ENCODE measurements at regions not wholly inside any gene's neighbourhood (a gene's known extent, or its start where the extent isn't known, plus 50 kb on each side); places are given as distances from the start of the nearest gene placed in this dataset.

DNA sequence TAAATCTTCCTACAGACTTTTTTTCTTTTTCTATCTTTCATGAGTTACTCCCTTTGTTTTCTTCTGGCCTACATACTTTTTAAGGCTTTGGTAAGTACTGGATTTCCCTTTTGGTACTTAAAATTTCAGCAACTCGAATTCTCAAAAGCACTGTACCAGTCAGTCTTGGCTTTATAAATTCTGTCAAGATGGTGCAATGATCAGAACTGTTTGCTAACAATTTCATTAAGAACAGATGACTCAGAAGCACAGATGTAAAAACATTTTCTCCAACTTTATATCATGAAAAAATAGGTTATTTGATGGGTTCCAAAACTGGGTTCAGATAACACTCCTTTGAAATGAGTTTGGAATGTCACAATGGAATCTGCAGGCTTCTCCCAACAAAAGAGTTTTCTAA is 1961.8 kb upstream of the FLRT2 start:
- Histone ChIP-seq H3K36me3 (ENCODE audit: insufficient read depth, low read length) (no peaks in the 10 kb centered on the region), H3K9ac (ENCODE audit: low read length) (no peak overlapping the region), H3K27ac (ENCODE audit: low read length) (no peak overlapping the region), H3K4me2 (ENCODE audit: low read length) (no peak overlapping the region), H3K27me3 (ENCODE audit: insufficient read depth, low read depth, low read length) (no peaks in the 10 kb centered on the region), H3K4me3 (ENCODE audit: low read length) (no peak overlapping the region), H2AFZ (ENCODE audit: low read depth, low read length) (no peak overlapping the region), H3K9me3 (ENCODE audit: low read length) (no peaks in the 10 kb centered on the region), H3F3A (ENCODE audit: insufficient read depth, low read length, poor library complexity, severe bottlenecking) (no peaks in the 10 kb centered on the region), H3K9me2 (ENCODE audit: insufficient read depth, low read length) (no peaks in the 10 kb centered on the region), H3K79me2 (replicated peaks; ENCODE audit: insufficient read depth, low read length) (no peaks in the 10 kb centered on the region), H4K20me1 (ENCODE audit: insufficient read depth) (no peaks in the 10 kb centered on the region)
- TF ChIP-seq, protein P1, sequence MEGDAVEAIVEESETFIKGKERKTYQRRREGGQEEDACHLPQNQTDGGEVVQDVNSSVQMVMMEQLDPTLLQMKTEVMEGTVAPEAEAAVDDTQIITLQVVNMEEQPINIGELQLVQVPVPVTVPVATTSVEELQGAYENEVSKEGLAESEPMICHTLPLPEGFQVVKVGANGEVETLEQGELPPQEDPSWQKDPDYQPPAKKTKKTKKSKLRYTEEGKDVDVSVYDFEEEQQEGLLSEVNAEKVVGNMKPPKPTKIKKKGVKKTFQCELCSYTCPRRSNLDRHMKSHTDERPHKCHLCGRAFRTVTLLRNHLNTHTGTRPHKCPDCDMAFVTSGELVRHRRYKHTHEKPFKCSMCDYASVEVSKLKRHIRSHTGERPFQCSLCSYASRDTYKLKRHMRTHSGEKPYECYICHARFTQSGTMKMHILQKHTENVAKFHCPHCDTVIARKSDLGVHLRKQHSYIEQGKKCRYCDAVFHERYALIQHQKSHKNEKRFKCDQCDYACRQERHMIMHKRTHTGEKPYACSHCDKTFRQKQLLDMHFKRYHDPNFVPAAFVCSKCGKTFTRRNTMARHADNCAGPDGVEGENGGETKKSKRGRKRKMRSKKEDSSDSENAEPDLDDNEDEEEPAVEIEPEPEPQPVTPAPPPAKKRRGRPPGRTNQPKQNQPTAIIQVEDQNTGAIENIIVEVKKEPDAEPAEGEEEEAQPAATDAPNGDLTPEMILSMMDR (IDR thresholded peaks at IDR 0.05; ENCODE audit: poor library complexity, severe bottlenecking): no peak
- TF ChIP-seq EZH2 (IDR thresholded peaks at IDR 0.05; ENCODE audit: borderline replicate concordance, insufficient read depth, low read length, poor library complexity, severe bottlenecking) (no peak), SMC3 (conservative IDR thresholded peaks at IDR 0.05; ENCODE audit: poor library complexity) (no peak), EP300 (conservative IDR thresholded peaks at IDR 0.05; ENCODE audit: poor library complexity, severe bottlenecking) (no peak), POLR2AphosphoS5 (IDR thresholded peaks at IDR 0.05) (no peak), RAD21 (conservative IDR thresholded peaks at IDR 0.05) (no peak), MXI1 (conservative IDR thresholded peaks at IDR 0.05; ENCODE audit: poor library complexity, severe bottlenecking) (no peak), TAF1 (IDR thresholded peaks at IDR 0.05; ENCODE audit: low read depth) (no peak)
- TF ChIP-seq, protein P2, sequence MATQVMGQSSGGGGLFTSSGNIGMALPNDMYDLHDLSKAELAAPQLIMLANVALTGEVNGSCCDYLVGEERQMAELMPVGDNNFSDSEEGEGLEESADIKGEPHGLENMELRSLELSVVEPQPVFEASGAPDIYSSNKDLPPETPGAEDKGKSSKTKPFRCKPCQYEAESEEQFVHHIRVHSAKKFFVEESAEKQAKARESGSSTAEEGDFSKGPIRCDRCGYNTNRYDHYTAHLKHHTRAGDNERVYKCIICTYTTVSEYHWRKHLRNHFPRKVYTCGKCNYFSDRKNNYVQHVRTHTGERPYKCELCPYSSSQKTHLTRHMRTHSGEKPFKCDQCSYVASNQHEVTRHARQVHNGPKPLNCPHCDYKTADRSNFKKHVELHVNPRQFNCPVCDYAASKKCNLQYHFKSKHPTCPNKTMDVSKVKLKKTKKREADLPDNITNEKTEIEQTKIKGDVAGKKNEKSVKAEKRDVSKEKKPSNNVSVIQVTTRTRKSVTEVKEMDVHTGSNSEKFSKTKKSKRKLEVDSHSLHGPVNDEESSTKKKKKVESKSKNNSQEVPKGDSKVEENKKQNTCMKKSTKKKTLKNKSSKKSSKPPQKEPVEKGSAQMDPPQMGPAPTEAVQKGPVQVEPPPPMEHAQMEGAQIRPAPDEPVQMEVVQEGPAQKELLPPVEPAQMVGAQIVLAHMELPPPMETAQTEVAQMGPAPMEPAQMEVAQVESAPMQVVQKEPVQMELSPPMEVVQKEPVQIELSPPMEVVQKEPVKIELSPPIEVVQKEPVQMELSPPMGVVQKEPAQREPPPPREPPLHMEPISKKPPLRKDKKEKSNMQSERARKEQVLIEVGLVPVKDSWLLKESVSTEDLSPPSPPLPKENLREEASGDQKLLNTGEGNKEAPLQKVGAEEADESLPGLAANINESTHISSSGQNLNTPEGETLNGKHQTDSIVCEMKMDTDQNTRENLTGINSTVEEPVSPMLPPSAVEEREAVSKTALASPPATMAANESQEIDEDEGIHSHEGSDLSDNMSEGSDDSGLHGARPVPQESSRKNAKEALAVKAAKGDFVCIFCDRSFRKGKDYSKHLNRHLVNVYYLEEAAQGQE (IDR thresholded peaks at IDR 0.05; ENCODE audit: borderline replicate concordance): no peak

DNA sequence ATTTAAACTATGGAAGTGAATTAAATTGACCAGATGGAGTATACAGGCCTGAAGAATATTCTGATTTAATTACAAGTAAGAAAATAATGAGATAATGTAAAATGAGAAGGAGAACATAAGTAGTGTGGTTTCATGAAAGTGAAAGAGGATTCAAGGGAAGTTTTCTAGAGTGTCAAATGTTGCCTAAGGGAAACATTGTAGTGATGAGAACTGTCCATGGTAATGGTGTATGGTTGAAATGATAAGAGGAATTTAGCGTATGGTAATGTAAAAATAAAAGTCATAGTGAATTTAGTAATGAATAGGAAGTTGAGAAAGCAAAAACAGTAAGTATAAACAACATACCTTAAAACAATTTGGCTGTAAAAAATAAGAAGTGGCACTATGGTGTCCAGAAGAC is 1954.6 kb upstream of the FLRT2 start:
- Histone ChIP-seq H3K9ac (ENCODE audit: low read length) (no peak overlapping the region), H3K79me2 (replicated peaks; ENCODE audit: insufficient read depth, low read length) (no peaks in the 10 kb centered on the region), H3K9me3 (ENCODE audit: low read length) (no peaks in the 10 kb centered on the region), H3K9me2 (ENCODE audit: insufficient read depth, low read length) (no peaks in the 10 kb centered on the region), H3K27ac (ENCODE audit: low read length) (no peak overlapping the region), H3K27me3 (ENCODE audit: insufficient read depth, low read depth, low read length) (no peaks in the 10 kb centered on the region), H2AFZ (ENCODE audit: low read depth, low read length) (no peak overlapping the region), H3K4me2 (ENCODE audit: low read length) (no peak overlapping the region), H3K4me3 (ENCODE audit: low read length) (no peak overlapping the region), H3F3A (ENCODE audit: insufficient read depth, low read length, poor library complexity, severe bottlenecking) (no peaks in the 10 kb centered on the region), H3K36me3 (ENCODE audit: insufficient read depth, low read length) (no peaks in the 10 kb centered on the region), H4K20me1 (ENCODE audit: insufficient read depth) (no peaks in the 10 kb centered on the region)
- no peak for TF ChIP-seq MXI1 (conservative IDR thresholded peaks at IDR 0.05; ENCODE audit: poor library complexity, severe bottlenecking)
- no peak for TF ChIP-seq TAF1 (IDR thresholded peaks at IDR 0.05; ENCODE audit: low read depth)
- TF ChIP-seq, protein P1 (IDR thresholded peaks at IDR 0.05; ENCODE audit: poor library complexity, severe bottlenecking): no peak
- no peak for TF ChIP-seq RAD21 (conservative IDR thresholded peaks at IDR 0.05)
- no peak for TF ChIP-seq EP300 (conservative IDR thresholded peaks at IDR 0.05; ENCODE audit: poor library complexity, severe bottlenecking)
- TF ChIP-seq SMC3 (conservative IDR thresholded peaks at IDR 0.05; ENCODE audit: poor library complexity): no peak
- TF ChIP-seq POLR2AphosphoS5 (IDR thresholded peaks at IDR 0.05): no peak
- TF ChIP-seq EZH2 (IDR thresholded peaks at IDR 0.05; ENCODE audit: borderline replicate concordance, insufficient read depth, low read length, poor library complexity, severe bottlenecking): no peak
- TF ChIP-seq, protein P2 (IDR thresholded peaks at IDR 0.05; ENCODE audit: borderline replicate concordance): no peak
